GM13977 (cell line): ENCODE measurements at regions not wholly inside any gene's neighbourhood (a gene's known extent, or its start where the extent isn't known, plus 50 kb on each side); places are given as distances from the start of the nearest gene placed in this dataset.
"Not testable (repeated sequence)": the region's sequence is repeated elsewhere in the genome, so short reads cannot be mapped to it uniquely, and the experiment has no call there.

Experiments used
- DNase-seq: peaks from one replicate; pipeline ENCODE4 v3.0.0; 2012; ENCODE audit warnings: low spot score
- CTCF ChIP-seq: IDR thresholded peaks from 2 replicates; pipeline ENCODE4 v1.5.1; 2012; ENCODE audit warnings: mild to moderate bottlenecking, control low read depth; ENCODE audit not compliant: insufficient read depth; ENCODE audit errors: extremely low read depth, missing control alignments
- in situ Hi-C: fragments of 300-500 bp; cut with MboI; formaldehyde crosslinking; loops from one replicate; pipeline ENCODE4 v1.12.0; 2022; ENCODE audit warnings: low sequenced_read_pairs, low pct_unique_long_range_greater_than_20kb, mixed read lengths, inconsistent platforms; ENCODE audit not compliant: unreplicated experiment

- no peak for TF ChIP-seq CTCF
Observed at GRCh38 chr4:138867404-138867803, 148.2 kb upstream of the NOCT start.

GRCh38 chr4:138866314-138866713 lies 149.3 kb upstream of the NOCT start:
- no peak for TF ChIP-seq CTCF
- no peak for DNase-seq
- in situ Hi-C loops: no loop called here

More at GRCh38 chr4:138867404-138867803, 148.2 kb upstream of the NOCT start:
- in situ Hi-C loops: no loop called here
- no peak for DNase-seq

- TF ChIP-seq CTCF: no peak
- in situ Hi-C loops: no loop called here
- no peak for DNase-seq
Observed at GRCh38 chr4:138865765-138866164, 149.8 kb upstream of the NOCT start.

- no peak for TF ChIP-seq CTCF
- DNase-seq: no peak
- in situ Hi-C loops: no loop called here
Observed at GRCh38 chr4:138864961-138865720, 150.4 kb upstream of the NOCT start.

- in situ Hi-C loops: no loop called here
- no peak for TF ChIP-seq CTCF
- no peak for DNase-seq
Observed at GRCh38 chr4:138863160-138863559, 152.4 kb upstream of the NOCT start.

GRCh38 chr4:138861135-138861534 lies 154.4 kb upstream of the NOCT start:
- TF ChIP-seq CTCF: no peak
- in situ Hi-C loops: no loop called here
- DNase-seq: no peak

- DNase-seq, in situ Hi-C loops: not testable (repeated sequence)
Observed at GRCh38 chr4:138860357-138860756, 155.2 kb upstream of the NOCT start.
